KOPT-K1 (cell line): ENCODE measurements at regions not wholly inside any gene's neighbourhood (a gene's known extent, or its start where the extent isn't known, plus 50 kb on each side); places are given as distances from the start of the nearest gene placed in this dataset.

Experiments
- H3K27ac ChIP-seq: fragments of 200-600 bp; sonication (generic); 2 replicates; pipeline ENCODE4 v1.5.1; 2016; ENCODE audit warnings: antibody characterized with exemption, mild to moderate bottlenecking, low read depth, low read length; ENCODE audit not compliant: poor library complexity, severe bottlenecking
- H3K36me3 ChIP-seq: fragments of 200-600 bp; sonication (generic); 2 replicates; pipeline ENCODE4 v1.5.1; 2017; ENCODE audit warnings: antibody characterized with exemption, mild to moderate bottlenecking, low read length, moderate library complexity; ENCODE audit not compliant: insufficient read depth
- H3K9me3 ChIP-seq: fragments of 200-600 bp; sonication (generic); 2 replicates; pipeline ENCODE4 v1.5.1; 2017; ENCODE audit warnings: antibody characterized with exemption, low read length, mild to moderate bottlenecking; ENCODE audit not compliant: insufficient read depth, poor library complexity, severe bottlenecking

GRCh38 chr7:40921589-40922315, 781.1 kb downstream of the INHBA start:
- no peak overlapping the region for H3K27ac ChIP-seq
- no peaks in the 10 kb centered on the region for H3K9me3 ChIP-seq
- no peaks in the 10 kb centered on the region for H3K36me3 ChIP-seq

- H3K9me3 ChIP-seq, result no peaks in the 10 kb centered on the region
- H3K27ac ChIP-seq, result no peak overlapping the region
- H3K36me3 ChIP-seq, result no peaks in the 10 kb centered on the region
These were observed 784.0 kb downstream of the SUGCT start for GRCh38 chr7:40918701-40919271.

- Histone ChIP-seq H3K9me3 (no peaks in the 10 kb centered on the region), H3K36me3 (no peaks in the 10 kb centered on the region), H3K27ac (no peak overlapping the region)
These were observed 782.0 kb downstream of the SUGCT start for GRCh38 chr7:40916813-40917212.

GRCh38 chr7:40915071-40915470, 780.3 kb downstream of the SUGCT start:
- H3K9me3 ChIP-seq, result no peaks in the 10 kb centered on the region
- no peak overlapping the region for H3K27ac ChIP-seq
- no peaks in the 10 kb centered on the region for H3K36me3 ChIP-seq
